ENCODE measurements at regions not wholly inside any gene's neighbourhood (a gene's known extent, or its start where the extent isn't known, plus 50 kb on each side); places are given as distances from the start of the nearest gene placed in this dataset.
"Not testable (repeated sequence)": the region's sequence is repeated elsewhere in the genome, so short reads cannot be mapped to it uniquely, and the experiment has no call there.

GRCh38 chr1:30008998-30009657 lies 714.3 kb downstream of the MATN1 start:
- no peak for DNase-seq

GRCh38 chr1:30008372-30008997 lies 714.9 kb downstream of the MATN1 start:
- no peak for DNase-seq

GRCh38 chr1:30005972-30006619 lies 717.3 kb downstream of the MATN1 start:
- DNase-seq, result no peak

- no peak for DNase-seq
These were observed 721.7 kb downstream of the MATN1 start for GRCh38 chr1:30001732-30002039.

- DNase-seq, result no peak
These were observed 722.2 kb downstream of the MATN1 start for GRCh38 chr1:30001011-30001731.

GRCh38 chr1:30000266-30000665 lies 723.1 kb downstream of the MATN1 start:
- DNase-seq, result no peak

GRCh38 chr1:29999595-29999994 lies 723.8 kb downstream of the MATN1 start:
- no peak for DNase-seq

- DNase-seq, result no peak
These were observed 724.7 kb downstream of the MATN1 start for GRCh38 chr1:29998686-29999085.

- DNase-seq, result not testable (repeated sequence)
These were observed 725.6 kb downstream of the MATN1 start for GRCh38 chr1:29997818-29998217.

GRCh38 chr1:29993950-29994349 lies 729.4 kb downstream of the MATN1 start:
- no peak for DNase-seq

- DNase-seq, result no peak
These were observed 731.6 kb downstream of the MATN1 start for GRCh38 chr1:29991815-29992214.

GRCh38 chr1:29991025-29991424 lies 732.4 kb downstream of the MATN1 start:
- DNase-seq, result no peak

GRCh38 chr1:29990304-29990703 lies 733.1 kb downstream of the MATN1 start:
- no peak for DNase-seq

GRCh38 chr1:29986986-29987385 lies 736.4 kb downstream of the MATN1 start:
- no peak for DNase-seq

GRCh38 chr1:29985606-29985945 lies 737.8 kb downstream of the MATN1 start:
- no peak for DNase-seq

GRCh38 chr1:29984862-29985605 lies 738.4 kb downstream of the MATN1 start:
- DNase-seq, result no peak

GRCh38 chr1:29984166-29984861 lies 739.1 kb downstream of the MATN1 start:
- DNase-seq, result no peak

GRCh38 chr1:29983321-29983720 lies 740.1 kb downstream of the MATN1 start:
- DNase-seq, result no peak

- no peak for DNase-seq
These were observed 741.7 kb downstream of the MATN1 start for GRCh38 chr1:29981586-29982239.

- DNase-seq, result no peak
These were observed 741.2 kb downstream of the PTPRU start for GRCh38 chr1:29977550-29977949.

- no peak for DNase-seq
These were observed 738.8 kb downstream of the PTPRU start for GRCh38 chr1:29975036-29975694.

GRCh38 chr1:29974316-29974724 lies 738.0 kb downstream of the PTPRU start:
- DNase-seq, result no peak
